HepG2 (cell line): ENCODE measurements at regions not wholly inside any gene's neighbourhood (a gene's known extent, or its start where the extent isn't known, plus 50 kb on each side); places are given as distances from the start of the nearest gene placed in this dataset.

Source experiments
- MED13 ChIP-seq: sonication (generic); formaldehyde crosslinking; IDR thresholded peaks from 2 replicates; pipeline ENCODE4 v1.5.0; 2020; ENCODE audit warnings: missing genetic modification reagents
- MTF1 ChIP-seq: sonication (generic); formaldehyde crosslinking; IDR thresholded peaks from 2 replicates; pipeline ENCODE4 v1.5.0; 2020; ENCODE audit warnings: missing genetic modification reagents
- ONECUT2 ChIP-seq: sonication (generic); formaldehyde crosslinking; IDR thresholded peaks from 2 replicates; pipeline ENCODE4 v1.4.0; 2020; ENCODE audit warnings: missing genetic modification reagents
- SNAI1 ChIP-seq: sonication (generic); formaldehyde crosslinking; IDR thresholded peaks from 2 replicates; pipeline ENCODE4 v1.5.0; 2020; ENCODE audit warnings: mild to moderate bottlenecking, missing genetic modification reagents, borderline replicate concordance
- SOX13 ChIP-seq, 3 experiments: fragments of 450-650 bp in 1 of 3; sonication (generic) in 1 of 3; formaldehyde crosslinking in 1 of 3; IDR thresholded peaks in 2 of 3; conservative IDR thresholded peaks in 1 of 3; 2 replicates each; pipeline versions ENCODE4 v1.5.0 to v1.6.1; 2016 to 2020; ENCODE audit warnings: antibody characterized with exemption in 1 of 3, mild to moderate bottlenecking in 1 of 3, missing compliant biosample characterization in 1 of 3, missing genetic modification reagents in 1 of 3, moderate library complexity in 1 of 3
- SOX6 ChIP-seq, 2 experiments: fragments of 450-650 bp in 1 of 2; sonication (generic) in 1 of 2; formaldehyde crosslinking in 1 of 2; IDR thresholded peaks; 2 replicates each; pipeline versions ENCODE4 v1.4.0 to v1.6.1; 2017 to 2020; ENCODE audit warnings: antibody characterized with exemption in 1 of 2, mild to moderate bottlenecking in 1 of 2, missing genetic modification reagents in 1 of 2
- ZNF446 ChIP-seq: sonication (generic); formaldehyde crosslinking; IDR thresholded peaks from 2 replicates; pipeline ENCODE4 v1.5.0; 2020; ENCODE audit warnings: mild to moderate bottlenecking, missing genetic modification reagents
- TF ChIP-seq, protein P1 (sequence below): IDR thresholded peaks from 2 replicates; pipeline ENCODE4 v1.4.0; 2020; ENCODE audit warnings: mild to moderate bottlenecking, missing genetic modification reagents
- TF ChIP-seq, protein P2 (sequence below): sonication (generic); formaldehyde crosslinking; IDR thresholded peaks from 2 replicates; pipeline ENCODE4 v1.4.0; 2020; ENCODE audit warnings: missing genetic modification reagents, low read depth, mild to moderate bottlenecking, borderline replicate concordance
- TF ChIP-seq, protein P3 (sequence below): sonication (generic); formaldehyde crosslinking; conservative IDR thresholded peaks from 2 replicates; pipeline ENCODE4 v1.4.0; 2020; ENCODE audit warnings: mild to moderate bottlenecking, missing genetic modification reagents, moderate library complexity
- TF ChIP-seq, protein P4 (sequence below): sonication (generic); formaldehyde crosslinking; IDR thresholded peaks from 2 replicates; pipeline ENCODE4; 2020; ENCODE audit warnings: missing genetic modification reagents, mild to moderate bottlenecking, borderline replicate concordance
- TF ChIP-seq, protein P5 (sequence below): sonication (generic); formaldehyde crosslinking; IDR thresholded peaks from 2 replicates; pipeline ENCODE4 v1.4.0; 2020; ENCODE audit warnings: missing genetic modification reagents, borderline replicate concordance
- TF ChIP-seq, protein P6 (sequence below): sonication (generic); formaldehyde crosslinking; IDR thresholded peaks from 2 replicates; pipeline ENCODE4 v1.4.0; 2020; ENCODE audit warnings: missing genetic modification reagents, mild to moderate bottlenecking, borderline replicate concordance

DNA sequence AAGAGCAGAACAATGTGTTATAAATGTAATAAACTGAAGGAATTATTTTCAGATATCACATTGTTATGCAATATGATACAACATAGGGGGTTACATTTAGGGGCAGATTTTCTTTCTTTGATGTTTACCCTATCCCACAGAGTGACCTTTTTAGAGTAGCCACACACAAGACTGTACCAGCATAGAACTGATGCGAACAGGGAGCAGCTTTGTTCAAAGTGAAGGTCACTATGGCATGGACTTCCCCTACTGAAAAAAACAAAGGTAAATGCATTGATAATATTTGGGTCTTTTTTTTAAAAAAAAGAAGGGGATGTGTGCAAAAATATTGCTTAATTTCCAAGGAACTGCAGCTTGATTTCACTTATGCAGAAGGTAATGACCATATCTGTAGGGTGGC lies 1354.9 kb downstream of the SUCLG1 start (continued):
- TF ChIP-seq, protein P1, sequence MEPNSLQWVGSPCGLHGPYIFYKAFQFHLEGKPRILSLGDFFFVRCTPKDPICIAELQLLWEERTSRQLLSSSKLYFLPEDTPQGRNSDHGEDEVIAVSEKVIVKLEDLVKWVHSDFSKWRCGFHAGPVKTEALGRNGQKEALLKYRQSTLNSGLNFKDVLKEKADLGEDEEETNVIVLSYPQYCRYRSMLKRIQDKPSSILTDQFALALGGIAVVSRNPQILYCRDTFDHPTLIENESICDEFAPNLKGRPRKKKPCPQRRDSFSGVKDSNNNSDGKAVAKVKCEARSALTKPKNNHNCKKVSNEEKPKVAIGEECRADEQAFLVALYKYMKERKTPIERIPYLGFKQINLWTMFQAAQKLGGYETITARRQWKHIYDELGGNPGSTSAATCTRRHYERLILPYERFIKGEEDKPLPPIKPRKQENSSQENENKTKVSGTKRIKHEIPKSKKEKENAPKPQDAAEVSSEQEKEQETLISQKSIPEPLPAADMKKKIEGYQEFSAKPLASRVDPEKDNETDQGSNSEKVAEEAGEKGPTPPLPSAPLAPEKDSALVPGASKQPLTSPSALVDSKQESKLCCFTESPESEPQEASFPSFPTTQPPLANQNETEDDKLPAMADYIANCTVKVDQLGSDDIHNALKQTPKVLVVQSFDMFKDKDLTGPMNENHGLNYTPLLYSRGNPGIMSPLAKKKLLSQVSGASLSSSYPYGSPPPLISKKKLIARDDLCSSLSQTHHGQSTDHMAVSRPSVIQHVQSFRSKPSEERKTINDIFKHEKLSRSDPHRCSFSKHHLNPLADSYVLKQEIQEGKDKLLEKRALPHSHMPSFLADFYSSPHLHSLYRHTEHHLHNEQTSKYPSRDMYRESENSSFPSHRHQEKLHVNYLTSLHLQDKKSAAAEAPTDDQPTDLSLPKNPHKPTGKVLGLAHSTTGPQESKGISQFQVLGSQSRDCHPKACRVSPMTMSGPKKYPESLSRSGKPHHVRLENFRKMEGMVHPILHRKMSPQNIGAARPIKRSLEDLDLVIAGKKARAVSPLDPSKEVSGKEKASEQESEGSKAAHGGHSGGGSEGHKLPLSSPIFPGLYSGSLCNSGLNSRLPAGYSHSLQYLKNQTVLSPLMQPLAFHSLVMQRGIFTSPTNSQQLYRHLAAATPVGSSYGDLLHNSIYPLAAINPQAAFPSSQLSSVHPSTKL (CRISPR knock-in tag): peak; percentile 39; the same call in 1 of the 2 replicates
- TF ChIP-seq ZNF446 (CRISPR knock-in tag): no peak
- TF ChIP-seq SOX13 (IDR thresholded peaks at IDR 0.05): no peak
- TF ChIP-seq SOX13 (CRISPR knock-in tag; conservative IDR thresholded peaks at IDR 0.05 in 1 of 2, IDR thresholded peaks at IDR 0.05 in 1 of 2): peak in 1 of 2 experiments; percentile 79; a peak in 2 of 4 replicates
- no peak for TF ChIP-seq SNAI1 (CRISPR knock-in tag)
- no peak for TF ChIP-seq ONECUT2 (CRISPR knock-in tag)
- peak; percentile 89 for TF ChIP-seq MTF1
- TF ChIP-seq MED13 (CRISPR knock-in tag): no peak
- TF ChIP-seq, protein P2, sequence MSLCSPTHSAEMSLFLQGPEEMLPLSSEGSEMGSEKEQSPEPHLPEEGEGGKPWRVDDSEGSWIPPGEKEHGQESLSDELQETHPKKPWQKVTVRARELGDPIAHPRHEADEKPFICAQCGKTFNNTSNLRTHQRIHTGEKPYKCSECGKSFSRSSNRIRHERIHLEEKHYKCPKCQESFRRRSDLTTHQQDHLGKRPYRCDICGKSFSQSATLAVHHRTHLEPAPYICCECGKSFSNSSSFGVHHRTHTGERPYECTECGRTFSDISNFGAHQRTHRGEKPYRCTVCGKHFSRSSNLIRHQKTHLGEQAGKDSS: no peak
- TF ChIP-seq SOX6 (IDR thresholded peaks at IDR 0.05): no peak
- peak; percentile 49; the same call in 1 of the 2 replicates for TF ChIP-seq SOX6 (CRISPR knock-in tag; IDR thresholded peaks at IDR 0.05)
- TF ChIP-seq, protein P3, sequence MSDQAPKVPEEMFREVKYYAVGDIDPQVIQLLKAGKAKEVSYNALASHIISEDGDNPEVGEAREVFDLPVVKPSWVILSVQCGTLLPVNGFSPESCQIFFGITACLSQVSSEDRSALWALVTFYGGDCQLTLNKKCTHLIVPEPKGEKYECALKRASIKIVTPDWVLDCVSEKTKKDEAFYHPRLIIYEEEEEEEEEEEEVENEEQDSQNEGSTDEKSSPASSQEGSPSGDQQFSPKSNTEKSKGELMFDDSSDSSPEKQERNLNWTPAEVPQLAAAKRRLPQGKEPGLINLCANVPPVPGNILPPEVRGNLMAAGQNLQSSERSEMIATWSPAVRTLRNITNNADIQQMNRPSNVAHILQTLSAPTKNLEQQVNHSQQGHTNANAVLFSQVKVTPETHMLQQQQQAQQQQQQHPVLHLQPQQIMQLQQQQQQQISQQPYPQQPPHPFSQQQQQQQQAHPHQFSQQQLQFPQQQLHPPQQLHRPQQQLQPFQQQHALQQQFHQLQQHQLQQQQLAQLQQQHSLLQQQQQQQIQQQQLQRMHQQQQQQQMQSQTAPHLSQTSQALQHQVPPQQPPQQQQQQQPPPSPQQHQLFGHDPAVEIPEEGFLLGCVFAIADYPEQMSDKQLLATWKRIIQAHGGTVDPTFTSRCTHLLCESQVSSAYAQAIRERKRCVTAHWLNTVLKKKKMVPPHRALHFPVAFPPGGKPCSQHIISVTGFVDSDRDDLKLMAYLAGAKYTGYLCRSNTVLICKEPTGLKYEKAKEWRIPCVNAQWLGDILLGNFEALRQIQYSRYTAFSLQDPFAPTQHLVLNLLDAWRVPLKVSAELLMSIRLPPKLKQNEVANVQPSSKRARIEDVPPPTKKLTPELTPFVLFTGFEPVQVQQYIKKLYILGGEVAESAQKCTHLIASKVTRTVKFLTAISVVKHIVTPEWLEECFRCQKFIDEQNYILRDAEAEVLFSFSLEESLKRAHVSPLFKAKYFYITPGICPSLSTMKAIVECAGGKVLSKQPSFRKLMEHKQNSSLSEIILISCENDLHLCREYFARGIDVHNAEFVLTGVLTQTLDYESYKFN (CRISPR knock-in tag): no peak
- TF ChIP-seq, protein P4, sequence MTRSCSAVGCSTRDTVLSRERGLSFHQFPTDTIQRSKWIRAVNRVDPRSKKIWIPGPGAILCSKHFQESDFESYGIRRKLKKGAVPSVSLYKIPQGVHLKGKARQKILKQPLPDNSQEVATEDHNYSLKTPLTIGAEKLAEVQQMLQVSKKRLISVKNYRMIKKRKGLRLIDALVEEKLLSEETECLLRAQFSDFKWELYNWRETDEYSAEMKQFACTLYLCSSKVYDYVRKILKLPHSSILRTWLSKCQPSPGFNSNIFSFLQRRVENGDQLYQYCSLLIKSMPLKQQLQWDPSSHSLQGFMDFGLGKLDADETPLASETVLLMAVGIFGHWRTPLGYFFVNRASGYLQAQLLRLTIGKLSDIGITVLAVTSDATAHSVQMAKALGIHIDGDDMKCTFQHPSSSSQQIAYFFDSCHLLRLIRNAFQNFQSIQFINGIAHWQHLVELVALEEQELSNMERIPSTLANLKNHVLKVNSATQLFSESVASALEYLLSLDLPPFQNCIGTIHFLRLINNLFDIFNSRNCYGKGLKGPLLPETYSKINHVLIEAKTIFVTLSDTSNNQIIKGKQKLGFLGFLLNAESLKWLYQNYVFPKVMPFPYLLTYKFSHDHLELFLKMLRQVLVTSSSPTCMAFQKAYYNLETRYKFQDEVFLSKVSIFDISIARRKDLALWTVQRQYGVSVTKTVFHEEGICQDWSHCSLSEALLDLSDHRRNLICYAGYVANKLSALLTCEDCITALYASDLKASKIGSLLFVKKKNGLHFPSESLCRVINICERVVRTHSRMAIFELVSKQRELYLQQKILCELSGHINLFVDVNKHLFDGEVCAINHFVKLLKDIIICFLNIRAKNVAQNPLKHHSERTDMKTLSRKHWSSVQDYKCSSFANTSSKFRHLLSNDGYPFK (CRISPR knock-in tag): no peak
- TF ChIP-seq, protein P5, sequence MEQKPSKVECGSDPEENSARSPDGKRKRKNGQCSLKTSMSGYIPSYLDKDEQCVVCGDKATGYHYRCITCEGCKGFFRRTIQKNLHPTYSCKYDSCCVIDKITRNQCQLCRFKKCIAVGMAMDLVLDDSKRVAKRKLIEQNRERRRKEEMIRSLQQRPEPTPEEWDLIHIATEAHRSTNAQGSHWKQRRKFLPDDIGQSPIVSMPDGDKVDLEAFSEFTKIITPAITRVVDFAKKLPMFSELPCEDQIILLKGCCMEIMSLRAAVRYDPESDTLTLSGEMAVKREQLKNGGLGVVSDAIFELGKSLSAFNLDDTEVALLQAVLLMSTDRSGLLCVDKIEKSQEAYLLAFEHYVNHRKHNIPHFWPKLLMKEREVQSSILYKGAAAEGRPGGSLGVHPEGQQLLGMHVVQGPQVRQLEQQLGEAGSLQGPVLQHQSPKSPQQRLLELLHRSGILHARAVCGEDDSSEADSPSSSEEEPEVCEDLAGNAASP (CRISPR knock-in tag): 0 out of 2 replicates have a peak, but pooled peaks have one; percentile 20
- TF ChIP-seq, protein P6, sequence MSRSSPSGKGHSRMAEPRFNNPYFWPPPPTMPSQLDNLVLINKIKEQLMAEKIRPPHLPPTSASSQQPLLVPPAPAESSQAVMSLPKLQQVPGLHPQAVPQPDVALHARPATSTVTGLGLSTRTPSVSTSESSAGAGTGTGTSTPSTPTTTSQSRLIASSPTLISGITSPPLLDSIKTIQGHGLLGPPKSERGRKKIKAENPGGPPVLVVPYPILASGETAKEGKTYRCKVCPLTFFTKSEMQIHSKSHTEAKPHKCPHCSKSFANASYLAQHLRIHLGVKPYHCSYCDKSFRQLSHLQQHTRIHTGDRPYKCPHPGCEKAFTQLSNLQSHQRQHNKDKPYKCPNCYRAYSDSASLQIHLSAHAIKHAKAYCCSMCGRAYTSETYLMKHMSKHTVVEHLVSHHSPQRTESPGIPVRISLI: peak; percentile 81; the same call in 1 of the 2 replicates
